ENCODE measurements at regions not wholly inside any gene's neighbourhood (a gene's known extent, or its start where the extent isn't known, plus 50 kb on each side); places are given as distances from the start of the nearest gene placed in this dataset.

DNA sequence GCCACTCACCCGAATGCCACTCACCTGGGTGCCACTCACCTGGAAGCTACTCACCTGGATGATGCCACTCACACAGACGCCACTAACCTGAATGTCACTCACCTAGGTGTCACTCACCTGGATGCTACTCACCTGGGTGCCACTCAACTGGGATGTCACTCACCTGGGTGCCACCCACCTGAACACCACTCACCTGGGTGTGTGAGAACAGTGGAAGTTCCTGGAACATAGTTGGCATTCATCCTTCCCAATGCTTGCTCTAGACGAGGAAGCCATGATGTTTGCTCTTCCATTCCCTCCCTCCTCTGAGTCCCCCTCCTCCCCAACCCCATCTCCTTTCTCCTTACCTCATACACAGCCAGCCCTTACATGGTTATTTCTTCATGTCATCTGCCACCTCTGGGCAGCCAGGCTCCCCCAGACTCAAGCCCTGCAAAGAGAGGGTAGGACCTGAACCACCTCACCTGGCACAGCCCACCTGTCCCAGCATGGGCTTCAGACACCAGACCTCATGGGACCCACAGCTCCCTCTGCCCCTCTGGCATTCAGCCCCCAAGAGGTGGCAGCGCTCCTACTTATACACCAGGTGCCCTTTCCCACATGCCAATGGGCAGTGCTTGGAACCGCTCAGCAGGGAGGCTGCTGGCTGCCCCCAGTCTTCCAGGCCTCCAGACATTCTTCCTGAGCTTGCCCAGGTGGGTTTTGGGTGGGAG is 171.8 kb upstream of the FOXF1 start:
- Histone ChIP-seq H3K4me1 (ENCODE audit: control insufficient read depth, insufficient read depth, low read length) (peaks cover 5% of the 10 kb centered on the region), H3K27me3 (ENCODE audit: control insufficient read depth, insufficient read depth) (no peaks in the 10 kb centered on the region), H3K27ac (ENCODE audit: low read length) (no peak overlapping the region), H3K4me3 (ENCODE audit: low read length) (no peak overlapping the region), H3K9me3 (ENCODE audit: control insufficient read depth, low read length) (no peaks in the 10 kb centered on the region)
- WGBS = 85% methylated on average over 5 of the region's 5 CpGs
- intact Hi-C loops (cut with DNase I) = no loop called here
- no peak for DNase-seq
- no peak for ATAC-seq

- H3K4me1 ChIP-seq (ENCODE audit: control insufficient read depth, insufficient read depth, low read length) = peaks cover 5% of the 10 kb centered on the region
- no peak overlapping the region for H3K4me3 ChIP-seq (ENCODE audit: low read length)
- 84% methylated on average over 6 of the region's 6 CpGs for WGBS
- H3K27me3 ChIP-seq (ENCODE audit: control insufficient read depth, insufficient read depth) = no peaks in the 10 kb centered on the region
- no peaks in the 10 kb centered on the region for H3K9me3 ChIP-seq (ENCODE audit: control insufficient read depth, low read length)
- ATAC-seq = no peak
- no peak for DNase-seq
- H3K27ac ChIP-seq (ENCODE audit: low read length) = no peak overlapping the region
- intact Hi-C loops (cut with DNase I) = loop anchor here in 3 of 4 donors (5.0 kb wide), 1 partner anchor 175 kb away; no protein-coding TSS in a partner anchor
These were observed 168.0 kb upstream of the FOXF1 start for GRCh38 chr16:86342161-86342834.

- DNase-seq (peak; percentile 74 to 87 (median 76)), ATAC-seq (peak; percentile 83 to 84)
- Histone ChIP-seq H3K4me1 (ENCODE audit: control insufficient read depth, insufficient read depth, low read length) (peaks cover 5% of the 10 kb centered on the region), H3K4me3 (ENCODE audit: low read length) (no peak overlapping the region), H3K27me3 (ENCODE audit: control insufficient read depth, insufficient read depth) (no peaks in the 10 kb centered on the region), H3K27ac (ENCODE audit: low read length) (peak overlapping the region; percentile 56), H3K9me3 (ENCODE audit: control insufficient read depth, low read length) (no peaks in the 10 kb centered on the region)
- WGBS = 23% methylated on average over 25 of the region's 25 CpGs
- intact Hi-C loops (cut with DNase I) = loop anchor here in 3 of 4 donors (5.0 kb wide), 1 partner anchor 174 kb away; no protein-coding TSS in a partner anchor
These were observed 167.1 kb upstream of the FOXF1 start for GRCh38 chr16:86343027-86343795.

DNA sequence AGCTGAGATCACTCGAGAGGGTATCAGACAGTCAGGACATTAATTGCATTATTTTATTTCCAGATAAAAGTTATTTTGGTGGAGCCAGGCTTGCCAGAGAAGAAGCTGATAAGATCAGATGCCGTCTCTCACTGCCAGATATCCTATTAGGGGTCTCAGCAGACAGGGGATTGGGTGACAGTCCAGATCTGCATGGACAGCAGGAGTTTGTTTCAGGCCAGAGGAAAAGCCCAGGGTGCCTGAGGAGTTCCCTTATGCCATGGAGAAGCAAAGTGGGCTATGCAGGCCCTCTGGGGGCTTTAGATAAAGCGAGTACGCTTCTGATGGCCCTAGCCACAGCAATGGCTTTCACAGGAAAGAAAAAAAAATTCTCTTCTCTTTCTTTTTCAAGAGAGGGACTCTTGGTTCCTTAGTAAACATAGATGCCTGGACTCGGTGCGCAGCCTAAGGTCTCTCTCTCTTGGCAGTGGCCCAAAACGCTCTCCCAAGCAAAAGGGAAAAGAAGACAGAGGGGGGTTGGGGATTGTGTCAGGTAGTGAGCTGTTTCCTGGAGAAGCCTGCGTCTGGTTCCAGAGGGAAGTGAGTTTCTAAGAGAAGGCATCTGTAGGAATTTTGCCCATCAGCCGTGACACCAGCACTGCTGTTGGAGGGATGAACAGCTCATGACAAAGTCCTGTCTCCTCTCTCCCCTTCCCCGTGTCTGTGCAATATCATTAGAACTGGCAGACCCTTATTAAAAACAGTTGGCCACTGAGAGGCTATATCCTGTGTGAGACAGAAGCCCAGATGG is 166.3 kb upstream of the FOXF1 start:
- no peak overlapping the region for H3K4me3 ChIP-seq (ENCODE audit: low read length)
- no peaks in the 10 kb centered on the region for H3K27me3 ChIP-seq (ENCODE audit: control insufficient read depth, insufficient read depth)
- H3K27ac ChIP-seq (ENCODE audit: low read length) = peak overlapping the region; percentile 23
- intact Hi-C loops (cut with DNase I) = loop anchor here in 3 of 4 donors (5.0 kb wide), 1 partner anchor 173 kb away; no protein-coding TSS in a partner anchor
- 12% methylated on average over 10 of the region's 10 CpGs for WGBS
- peaks cover 5% of the 10 kb centered on the region for H3K4me1 ChIP-seq (ENCODE audit: control insufficient read depth, insufficient read depth, low read length)
- ATAC-seq (no peak), DNase-seq (no peak)
- H3K9me3 ChIP-seq (ENCODE audit: control insufficient read depth, low read length) = no peaks in the 10 kb centered on the region

GRCh38 chr16:86344586-86344871 is 165.8 kb upstream of the FOXF1 start:
- intact Hi-C loops (cut with DNase I) = loop anchor here in 3 of 4 donors (5.0 kb wide), 1 partner anchor 173 kb away; no protein-coding TSS in a partner anchor
- Histone ChIP-seq H3K4me1 (ENCODE audit: control insufficient read depth, insufficient read depth, low read length) (peaks cover 5% of the 10 kb centered on the region), H3K4me3 (ENCODE audit: low read length) (no peak overlapping the region), H3K9me3 (ENCODE audit: control insufficient read depth, low read length) (no peaks in the 10 kb centered on the region), H3K27ac (ENCODE audit: low read length) (no peak overlapping the region), H3K27me3 (ENCODE audit: control insufficient read depth, insufficient read depth) (no peaks in the 10 kb centered on the region)
- ATAC-seq = no peak
- WGBS = 78% methylated on average over 7 of the region's 7 CpGs
- DNase-seq = no peak

- intact Hi-C loops (cut with DNase I) = loop anchor here in 3 of 4 donors (5.0 kb wide), 1 partner anchor 172 kb away; no protein-coding TSS in a partner anchor
- Histone ChIP-seq H3K4me3 (ENCODE audit: low read length) (no peak overlapping the region), H3K27me3 (ENCODE audit: control insufficient read depth, insufficient read depth) (no peaks in the 10 kb centered on the region), H3K4me1 (ENCODE audit: control insufficient read depth, insufficient read depth, low read length) (peaks cover 5% of the 10 kb centered on the region), H3K9me3 (ENCODE audit: control insufficient read depth, low read length) (no peaks in the 10 kb centered on the region), H3K27ac (ENCODE audit: low read length) (no peak overlapping the region)
- WGBS = 68% methylated on average over 5 of the region's 5 CpGs
- ATAC-seq (no peak), DNase-seq (no peak)
These were observed 165.4 kb upstream of the FOXF1 start for GRCh38 chr16:86344881-86345280.

- Histone ChIP-seq H3K4me3 (ENCODE audit: low read length) (no peak overlapping the region), H3K27me3 (ENCODE audit: control insufficient read depth, insufficient read depth) (no peaks in the 10 kb centered on the region), H3K9me3 (ENCODE audit: control insufficient read depth, low read length) (no peaks in the 10 kb centered on the region), H3K27ac (ENCODE audit: low read length) (no peak overlapping the region), H3K4me1 (ENCODE audit: control insufficient read depth, insufficient read depth, low read length) (peaks cover 5% of the 10 kb centered on the region)
- ATAC-seq (no peak), DNase-seq (no peak)
- WGBS = 45% methylated on average over 12 of the region's 12 CpGs
- intact Hi-C loops (cut with DNase I) = no loop called here
These were observed 164.8 kb upstream of the FOXF1 start for GRCh38 chr16:86345516-86345915.

GRCh38 chr16:86346034-86346433 is 164.3 kb upstream of the FOXF1 start:
- intact Hi-C loops (cut with DNase I) = no loop called here
- Histone ChIP-seq H3K27me3 (ENCODE audit: control insufficient read depth, insufficient read depth) (no peaks in the 10 kb centered on the region), H3K4me1 (ENCODE audit: control insufficient read depth, insufficient read depth, low read length) (peaks cover 5% of the 10 kb centered on the region), H3K9me3 (ENCODE audit: control insufficient read depth, low read length) (no peaks in the 10 kb centered on the region), H3K4me3 (ENCODE audit: low read length) (no peak overlapping the region), H3K27ac (ENCODE audit: low read length) (no peak overlapping the region)
- WGBS = 69% methylated on average over 7 of the region's 7 CpGs
- ATAC-seq (no peak), DNase-seq (no peak)

DNA sequence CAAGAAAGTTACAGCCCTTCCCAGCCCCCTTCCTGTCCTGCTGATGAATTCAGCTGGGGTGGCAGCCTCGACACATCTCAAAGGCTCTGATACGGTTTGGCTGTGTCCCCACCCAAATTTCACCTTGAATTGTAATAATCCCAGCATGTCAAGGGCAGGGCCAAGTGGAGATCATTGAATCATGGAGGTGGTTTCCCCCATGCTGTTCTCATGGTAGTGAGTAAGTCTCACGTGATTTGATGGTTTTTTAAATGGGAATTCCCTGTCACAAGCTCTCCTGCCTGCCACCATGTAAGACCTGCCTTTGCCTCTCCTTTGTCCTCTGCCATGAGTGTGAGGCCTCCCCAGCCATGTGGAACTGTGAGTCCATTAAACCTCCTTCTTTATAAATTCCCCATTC is 163.2 kb upstream of the FOXF1 start:
- ATAC-seq (no peak), DNase-seq (no peak)
- Histone ChIP-seq H3K9me3 (ENCODE audit: control insufficient read depth, low read length) (no peaks in the 10 kb centered on the region), H3K27me3 (ENCODE audit: control insufficient read depth, insufficient read depth) (no peaks in the 10 kb centered on the region), H3K4me3 (ENCODE audit: low read length) (no peak overlapping the region), H3K27ac (ENCODE audit: low read length) (no peak overlapping the region), H3K4me1 (ENCODE audit: control insufficient read depth, insufficient read depth, low read length) (peaks cover 5% of the 10 kb centered on the region)
- intact Hi-C loops (cut with DNase I) = no loop called here
- 73% methylated on average over 3 of the region's 3 CpGs for WGBS

DNA sequence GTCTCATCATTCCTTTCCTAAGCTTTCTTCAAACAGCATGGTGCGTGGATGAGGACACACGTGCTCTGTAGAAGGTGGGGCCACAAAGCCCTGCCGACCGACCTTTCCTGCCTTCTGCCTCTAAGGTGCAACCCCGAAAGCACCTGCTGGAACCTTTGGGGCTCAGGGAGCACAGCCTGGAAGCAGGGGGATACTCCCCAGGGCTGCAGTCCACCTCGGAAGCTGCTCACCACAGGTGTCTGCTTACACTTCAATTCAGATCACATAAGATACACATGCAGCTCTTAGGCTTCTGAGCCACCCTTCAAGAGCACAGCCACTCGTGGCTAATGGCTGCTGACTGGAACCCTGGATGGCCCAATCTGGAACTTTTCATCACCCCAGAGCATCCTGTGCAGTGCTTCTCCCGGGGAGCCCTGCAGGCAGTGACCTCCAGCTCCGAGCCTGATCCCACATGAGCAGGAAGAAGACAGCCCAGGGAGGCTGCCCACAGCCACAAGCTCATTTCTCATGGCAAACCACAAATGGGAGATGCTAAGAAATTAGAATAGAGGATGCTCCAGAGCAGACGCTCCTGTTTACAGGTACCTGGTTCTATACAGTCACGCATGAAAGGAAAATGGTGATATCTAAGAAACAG is 162.3 kb upstream of the FOXF1 start:
- no peak for ATAC-seq
- peaks cover 4% of the 10 kb centered on the region for H3K4me1 ChIP-seq (ENCODE audit: control insufficient read depth, insufficient read depth, low read length)
- H3K4me3 ChIP-seq (ENCODE audit: low read length) = no peak overlapping the region
- no peak overlapping the region for H3K27ac ChIP-seq (ENCODE audit: low read length)
- 72% methylated on average over 11 of the region's 11 CpGs for WGBS
- DNase-seq = no peak
- no peaks in the 10 kb centered on the region for H3K27me3 ChIP-seq (ENCODE audit: control insufficient read depth, insufficient read depth)
- intact Hi-C loops (cut with DNase I) = no loop called here
- H3K9me3 ChIP-seq (ENCODE audit: control insufficient read depth, low read length) = no peaks in the 10 kb centered on the region

Data from right cardiac atrium (tissue), 5 donors.